RCC 7860 (cell line): ENCODE measurements at regions not wholly inside any gene's neighbourhood (a gene's known extent, or its start where the extent isn't known, plus 50 kb on each side); places are given as distances from the start of the nearest gene placed in this dataset.

Source experiments
- DNase-seq: peaks from one replicate; pipeline ENCODE4 v3.0.0-alpha.2; 2015; ENCODE audit warnings: low spot score
- FAIRE-seq: peaks from 2 replicates; lab custom pipeline; 2012; peaks lifted over from hg19 to GRCh38; lab: Jason Lieb, UNC

GRCh38 chr4:167290678-167291077, 56.4 kb upstream of the SPOCK3 start:
- DNase-seq: no peak
- FAIRE-seq: no peak

GRCh38 chr4:167308876-167309275, 74.6 kb upstream of the SPOCK3 start:
- no peak for FAIRE-seq
- no peak for DNase-seq

GRCh38 chr4:167321299-167321698, 87.0 kb upstream of the SPOCK3 start:
- FAIRE-seq: no peak

GRCh38 chr4:167339781-167340180, 105.5 kb upstream of the SPOCK3 start:
- DNase-seq (no peak), FAIRE-seq (no peak)

More at GRCh38 chr4:167321299-167321698, 87.0 kb upstream of the SPOCK3 start:
- no peak for DNase-seq

GRCh38 chr4:167359711-167360110, 125.4 kb upstream of the SPOCK3 start:
- FAIRE-seq (no peak), DNase-seq (no peak)

GRCh38 chr4:167379076-167379835, 145.0 kb upstream of the SPOCK3 start:
- FAIRE-seq (no peak), DNase-seq (no peak)

- FAIRE-seq (no peak), DNase-seq (no peak)
These were observed 146.7 kb upstream of the SPOCK3 start for GRCh38 chr4:167380964-167381363.

- DNase-seq (no peak), FAIRE-seq (no peak)
These were observed 149.0 kb upstream of the SPOCK3 start for GRCh38 chr4:167383291-167383690.

GRCh38 chr4:167397586-167397985, 163.3 kb upstream of the SPOCK3 start:
- DNase-seq (no peak), FAIRE-seq (no peak)

- no peak for FAIRE-seq
These were observed 164.9 kb upstream of the SPOCK3 start for GRCh38 chr4:167399201-167399600.

GRCh38 chr4:167406181-167406580, 171.9 kb upstream of the SPOCK3 start:
- DNase-seq: no peak
- FAIRE-seq: no peak

More at GRCh38 chr4:167399201-167399600, 164.9 kb upstream of the SPOCK3 start:
- no peak for DNase-seq

GRCh38 chr4:167415461-167415860, 181.2 kb upstream of the SPOCK3 start:
- FAIRE-seq: no peak

GRCh38 chr4:167419468-167420140, 185.3 kb upstream of the SPOCK3 start:
- DNase-seq (no peak), FAIRE-seq (no peak)

More at GRCh38 chr4:167415461-167415860, 181.2 kb upstream of the SPOCK3 start:
- no peak for DNase-seq

GRCh38 chr4:167421201-167421600, 186.9 kb upstream of the SPOCK3 start:
- no peak for DNase-seq
- no peak for FAIRE-seq

- DNase-seq (no peak), FAIRE-seq (no peak)
These were observed 190.3 kb upstream of the SPOCK3 start for GRCh38 chr4:167424341-167425256.

GRCh38 chr4:167428156-167428555, 193.9 kb upstream of the SPOCK3 start:
- FAIRE-seq (no peak), DNase-seq (no peak)

GRCh38 chr4:167431371-167431770, 197.1 kb upstream of the SPOCK3 start:
- no peak for FAIRE-seq

GRCh38 chr4:167435786-167436185, 201.5 kb upstream of the SPOCK3 start:
- FAIRE-seq: no peak
- DNase-seq: no peak

More at GRCh38 chr4:167431371-167431770, 197.1 kb upstream of the SPOCK3 start:
- DNase-seq: no peak

GRCh38 chr4:167443841-167444240, 209.5 kb upstream of the SPOCK3 start:
- DNase-seq (no peak), FAIRE-seq (no peak)

GRCh38 chr4:167452922-167453430, 218.7 kb upstream of the SPOCK3 start:
- FAIRE-seq (no peak), DNase-seq (no peak)

GRCh38 chr4:167456619-167457018, 222.3 kb upstream of the SPOCK3 start:
- DNase-seq (no peak), FAIRE-seq (no peak)
